Esophagus muscularis mucosa (tissue), 4 donors: ENCODE measurements at regions not wholly inside any gene's neighbourhood (a gene's known extent, or its start where the extent isn't known, plus 50 kb on each side); places are given as distances from the start of the nearest gene placed in this dataset.
"Not testable (repeated sequence)": the region's sequence is repeated elsewhere in the genome, so short reads cannot be mapped to it uniquely, and the experiment has no call there.

Experiments used
- DNase-seq: peaks from one replicate; pipeline ENCODE4 v3.0.0-alpha.2; 2017; ENCODE audit errors: extremely low spot score
- H3K27ac ChIP-seq, 4 donors: fragments of 200-600 bp; sonication (generic); replicated peaks in 1 of 4; 1 replicate in 3 of 4; 2 replicates in 1 of 4; pipeline ENCODE4 v1.5.1; 2016 to 2019; ENCODE audit warnings: mild to moderate bottlenecking in 1 of 4
- H3K27me3 ChIP-seq, 4 donors: fragments of 200-600 bp; sonication (generic); one replicate each; pipeline versions ENCODE4 v1.5.1 to v1.6.0; 2016 to 2019
- H3K36me3 ChIP-seq, 4 donors: fragments of 200-600 bp; sonication (generic); one replicate each; pipeline ENCODE4 v1.5.1; 2016 to 2019
- H3K4me1 ChIP-seq, 4 donors: fragments of 200-600 bp; sonication (generic); one replicate each; pipeline ENCODE4 v1.5.1; 2016 to 2019
- H3K4me3 ChIP-seq, 4 donors: fragments of 200-600 bp; sonication (generic); 1 replicate in 2 of 4; 2 replicates in 2 of 4; pipeline ENCODE4 v1.5.1; 2016 to 2019; ENCODE audit warnings: mild to moderate bottlenecking in 4 of 4, moderate library complexity in 1 of 4
- H3K9me3 ChIP-seq, 4 donors: fragments of 200-600 bp; sonication (generic); 1 replicate in 3 of 4; 2 replicates in 1 of 4; pipeline ENCODE4 v1.5.1; 2016 to 2019
- EP300 ChIP-seq: sonication (generic); formaldehyde crosslinking; IDR thresholded peaks from one replicate; pipeline ENCODE4 v1.6.1; 2017; ENCODE audit warnings: antibody characterized with exemption
- POLR2A ChIP-seq: fragments of 450-650 bp; IDR thresholded peaks from one replicate; pipeline ENCODE4 v1.6.1; 2017; ENCODE audit warnings: antibody characterized with exemption, moderate library complexity, mild to moderate bottlenecking, low read depth
- POLR2AphosphoS5 ChIP-seq, 2 donors: sonication (generic); formaldehyde crosslinking; IDR thresholded peaks; one replicate each; pipeline ENCODE4 v1.6.1; 2017; ENCODE audit warnings: antibody characterized with exemption in 2 of 2
- WGBS: methylation state at CpG from one replicate; pipeline ENCODE4 v1.1.5; 2018; 5-methylcytosine and 5-hydroxymethylcytosine counted together
- intact Hi-C: fragments of 100-400 bp; cut with DNase I; formaldehyde crosslinking; loops from one replicate; pipeline ENCODE4 v1.15.1; 2023
- TF ChIP-seq, protein P1 (sequence below), 3 experiments: fragments of 200-600 bp in 2 of 3; fragments of 450-650 bp in 1 of 3; sonication (generic) in 2 of 3; IDR thresholded peaks; one replicate each; pipeline ENCODE4 v1.5.1; 2017 to 2019; ENCODE audit warnings: antibody characterized with exemption in 3 of 3, mild to moderate bottlenecking in 2 of 3, moderate library complexity in 1 of 3

DNA sequence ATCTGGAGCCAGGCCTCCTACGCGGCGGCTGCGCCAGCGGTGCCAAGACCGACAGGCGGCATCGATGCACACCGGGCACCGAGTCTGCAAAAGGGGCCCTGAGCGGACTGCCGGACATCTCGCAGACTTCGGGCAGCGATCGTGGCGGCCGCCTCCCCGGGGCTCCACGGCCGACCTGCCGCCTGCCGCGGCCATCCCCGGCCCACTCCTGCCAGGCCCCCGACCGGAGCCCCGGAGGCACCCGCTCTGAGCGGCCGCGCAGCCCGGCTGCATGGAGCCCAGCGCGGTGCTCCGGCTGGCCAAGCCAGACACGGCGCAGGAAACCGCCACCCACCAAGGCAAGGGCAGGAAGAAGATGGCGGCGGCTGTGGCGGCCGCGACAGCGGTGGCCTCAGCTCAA is 154.2 kb upstream of the KCTD7 start:
- Histone ChIP-seq H3K27ac (no peak overlapping the region), H3K36me3 (peaks cover 9 to 49% (median 29%) of the 10 kb centered on the region in 4 donors), H3K27me3 (no peaks in the 10 kb centered on the region), H3K4me1 (no peaks in the 10 kb centered on the region), H3K9me3 (no peaks in the 10 kb centered on the region), H3K4me3 (no peak overlapping the region)
- no peak for DNase-seq
- intact Hi-C loops, result no loop called here
- 98% methylated on average over 13 of the region's 45 CpGs for WGBS
- TF ChIP-seq EP300 (no peak), POLR2A (no peak), POLR2AphosphoS5 (IDR thresholded peaks at IDR 0.05) (no peak)
- TF ChIP-seq, protein P1, sequence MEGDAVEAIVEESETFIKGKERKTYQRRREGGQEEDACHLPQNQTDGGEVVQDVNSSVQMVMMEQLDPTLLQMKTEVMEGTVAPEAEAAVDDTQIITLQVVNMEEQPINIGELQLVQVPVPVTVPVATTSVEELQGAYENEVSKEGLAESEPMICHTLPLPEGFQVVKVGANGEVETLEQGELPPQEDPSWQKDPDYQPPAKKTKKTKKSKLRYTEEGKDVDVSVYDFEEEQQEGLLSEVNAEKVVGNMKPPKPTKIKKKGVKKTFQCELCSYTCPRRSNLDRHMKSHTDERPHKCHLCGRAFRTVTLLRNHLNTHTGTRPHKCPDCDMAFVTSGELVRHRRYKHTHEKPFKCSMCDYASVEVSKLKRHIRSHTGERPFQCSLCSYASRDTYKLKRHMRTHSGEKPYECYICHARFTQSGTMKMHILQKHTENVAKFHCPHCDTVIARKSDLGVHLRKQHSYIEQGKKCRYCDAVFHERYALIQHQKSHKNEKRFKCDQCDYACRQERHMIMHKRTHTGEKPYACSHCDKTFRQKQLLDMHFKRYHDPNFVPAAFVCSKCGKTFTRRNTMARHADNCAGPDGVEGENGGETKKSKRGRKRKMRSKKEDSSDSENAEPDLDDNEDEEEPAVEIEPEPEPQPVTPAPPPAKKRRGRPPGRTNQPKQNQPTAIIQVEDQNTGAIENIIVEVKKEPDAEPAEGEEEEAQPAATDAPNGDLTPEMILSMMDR (IDR thresholded peaks at IDR 0.05), result no peak

DNA sequence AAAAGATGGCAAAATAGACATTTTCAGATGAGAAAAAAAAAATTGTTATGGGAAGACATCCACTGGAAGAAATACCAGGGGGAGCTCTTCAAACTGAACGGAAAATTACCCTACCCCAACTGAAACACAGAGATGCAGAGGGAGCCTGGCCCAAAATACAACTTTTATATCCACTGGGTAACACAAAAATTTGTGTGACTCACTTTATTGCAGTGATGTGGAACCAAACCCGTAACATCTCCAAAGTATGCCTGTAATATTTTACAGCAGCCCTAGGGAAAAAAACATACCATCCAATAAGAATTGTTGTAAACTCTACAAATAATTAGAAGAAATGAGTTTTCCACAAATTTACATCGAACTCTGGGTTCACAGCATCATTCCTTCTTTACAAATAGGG is 152.6 kb upstream of the KCTD7 start:
- H3K4me3 ChIP-seq, H3K27me3 ChIP-seq, H3K4me1 ChIP-seq, H3K9me3 ChIP-seq, H3K27ac ChIP-seq, intact Hi-C loops, DNase-seq: not testable (repeated sequence)
- WGBS, result 94% methylated on average over 3 of the region's 3 CpGs
- peaks cover 9 to 65% (median 37%) of the 10 kb centered on the region in 4 donors for H3K36me3 ChIP-seq

DNA sequence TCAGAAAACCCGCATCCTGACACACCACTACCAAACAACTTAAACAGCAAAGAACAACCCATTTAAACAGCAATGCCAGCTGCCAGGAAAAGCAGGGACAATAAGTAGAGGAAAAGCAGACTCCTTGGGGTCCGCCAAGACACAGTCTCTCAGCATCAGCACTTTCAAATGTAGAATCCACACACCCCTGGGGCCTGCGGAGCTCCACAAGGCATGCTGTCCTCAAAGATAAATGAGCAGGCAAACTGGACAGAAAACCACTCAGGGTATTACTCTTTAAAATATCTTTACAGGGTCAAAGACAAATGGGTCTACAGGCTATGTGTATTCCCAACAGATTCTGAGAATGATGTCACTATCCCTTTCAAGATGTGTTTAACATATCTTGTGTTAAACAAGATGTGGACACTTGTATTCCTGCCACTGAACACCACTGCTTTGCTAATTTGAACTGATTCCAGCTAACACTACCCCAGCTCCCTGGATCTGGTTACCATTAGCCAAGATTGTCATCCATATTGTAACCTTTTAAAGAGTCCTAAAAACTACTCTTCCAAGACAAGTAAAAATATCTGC is 150.8 kb upstream of the KCTD7 start:
- DNase-seq, intact Hi-C loops: not testable (repeated sequence)
- 81% methylated on average over 3 of the region's 3 CpGs for WGBS

DNA sequence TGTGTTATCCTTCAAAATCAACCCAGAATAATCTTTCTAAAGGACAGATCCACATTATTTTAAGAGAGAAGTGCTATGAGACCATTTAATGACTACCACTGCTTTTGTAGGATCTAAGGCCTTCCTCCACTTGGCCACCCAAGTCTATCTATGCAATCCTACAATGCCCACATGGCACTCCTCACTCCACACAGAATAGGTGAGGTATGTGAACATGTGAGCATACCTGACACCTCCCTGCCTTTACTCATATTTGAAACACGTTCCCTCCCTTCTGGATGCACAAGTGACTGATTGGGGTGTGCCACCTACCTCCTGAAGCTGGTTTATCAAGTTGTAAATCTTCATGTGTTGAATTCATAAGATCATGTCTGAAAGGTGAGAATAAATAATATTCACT is 147.5 kb upstream of the KCTD7 start:
- H3K27ac ChIP-seq, DNase-seq, intact Hi-C loops, H3K4me1 ChIP-seq, H3K27me3 ChIP-seq, H3K9me3 ChIP-seq, H3K4me3 ChIP-seq: not testable (repeated sequence)
- H3K36me3 ChIP-seq, result peaks cover 0 to 72% (median 21%) of the 10 kb centered on the region in 4 donors
- 80% methylated on average over 1 of the region's 1 CpG for WGBS

More for the DNA sequence above, 150.8 kb upstream of the KCTD7 start:
- H3K27ac ChIP-seq, H3K27me3 ChIP-seq, H3K4me1 ChIP-seq, H3K4me3 ChIP-seq, H3K9me3 ChIP-seq: not testable (repeated sequence)
- peaks cover 9 to 79% (median 37%) of the 10 kb centered on the region in 4 donors for H3K36me3 ChIP-seq

DNA sequence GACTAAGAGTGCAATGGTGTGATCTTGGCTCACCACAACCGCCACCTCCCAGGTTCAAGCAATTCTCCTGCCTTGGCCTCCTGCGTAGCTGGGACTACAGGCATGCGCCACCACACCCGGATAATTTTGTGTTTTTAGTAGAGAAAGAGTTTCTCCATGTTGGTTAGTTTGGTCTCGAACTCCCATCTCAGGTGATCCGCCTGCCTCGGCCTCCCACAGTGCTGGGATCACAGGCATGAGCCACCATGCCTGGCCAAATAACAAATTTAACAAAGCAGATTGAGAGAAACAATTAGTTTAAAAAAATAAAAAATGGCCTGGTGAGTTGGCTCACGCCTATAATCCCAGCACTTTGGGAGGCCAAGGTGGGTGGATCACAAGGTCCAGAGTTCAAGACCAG is 139.6 kb upstream of the KCTD7 start:
- WGBS, result 97% methylated on average over 8 of the region's 8 CpGs

DNA sequence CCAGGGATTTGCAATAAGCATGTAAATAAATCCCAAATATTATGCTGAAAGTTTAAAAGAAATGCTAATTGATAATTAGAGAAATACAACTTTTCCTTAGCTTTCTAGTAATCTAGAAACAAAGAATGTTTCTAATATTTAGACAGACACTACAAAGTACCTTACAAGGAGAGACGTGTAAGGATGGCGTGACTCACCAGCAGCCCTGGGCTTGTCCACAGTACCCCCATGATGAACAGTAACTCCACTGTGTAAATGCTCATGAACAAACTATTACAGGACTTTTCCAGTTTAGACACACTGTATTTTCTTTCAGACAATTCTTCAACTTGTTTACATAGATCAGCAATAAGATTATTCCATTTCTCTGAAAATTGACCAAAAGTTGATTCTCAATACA is 138.9 kb upstream of the KCTD7 start:
- H3K4me1 ChIP-seq, result peaks cover 8 to 21% (median 17%) of the 10 kb centered on the region in 4 donors
- H3K27ac ChIP-seq, H3K9me3 ChIP-seq, H3K27me3 ChIP-seq, H3K36me3 ChIP-seq, H3K4me3 ChIP-seq, DNase-seq: not testable (repeated sequence)
- intact Hi-C loops, result loop anchor here (10.0 kb wide), 1 partner anchor 345 kb away; no protein-coding TSS in a partner anchor
- WGBS, result 53% methylated on average over 2 of the region's 2 CpGs

More for the DNA sequence above, 139.6 kb upstream of the KCTD7 start:
- peaks cover 2 to 14% (median 11%) of the 10 kb centered on the region in 4 donors for H3K4me1 ChIP-seq
- intact Hi-C loops, H3K27me3 ChIP-seq, H3K4me3 ChIP-seq, H3K9me3 ChIP-seq, DNase-seq, H3K27ac ChIP-seq: not testable (repeated sequence)
- H3K36me3 ChIP-seq, result peaks cover 0 to 10% (median 2%) of the 10 kb centered on the region in 4 donors

DNA sequence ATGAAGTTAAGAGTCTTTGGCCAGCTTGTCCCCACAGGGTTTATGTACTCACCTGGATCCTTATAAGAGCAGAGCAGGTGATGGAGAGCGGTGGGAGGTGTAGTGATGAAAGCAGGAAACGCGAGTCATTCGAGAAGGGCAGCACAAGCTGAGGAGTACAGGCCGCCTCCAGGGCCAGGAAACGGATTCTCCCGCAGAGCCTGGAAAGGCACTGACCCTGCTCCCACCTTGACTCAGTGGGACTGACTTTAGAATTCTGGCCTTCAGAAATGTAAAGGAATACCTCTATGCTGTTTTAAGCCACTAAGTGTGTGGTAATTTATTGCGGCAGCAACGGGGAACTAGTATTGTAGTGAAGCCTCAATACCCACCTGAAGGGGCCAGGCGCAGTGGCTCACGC is 137.7 kb upstream of the KCTD7 start:
- not testable (repeated sequence) for H3K27me3 ChIP-seq, H3K4me3 ChIP-seq, H3K27ac ChIP-seq, H3K9me3 ChIP-seq, H3K36me3 ChIP-seq, DNase-seq
- intact Hi-C loops, result loop anchor here (10.0 kb wide), 1 partner anchor 346 kb away; no protein-coding TSS in a partner anchor
- peaks cover 8 to 24% (median 18%) of the 10 kb centered on the region in 4 donors for H3K4me1 ChIP-seq
- 90% methylated on average over 3 of the region's 11 CpGs for WGBS

DNA sequence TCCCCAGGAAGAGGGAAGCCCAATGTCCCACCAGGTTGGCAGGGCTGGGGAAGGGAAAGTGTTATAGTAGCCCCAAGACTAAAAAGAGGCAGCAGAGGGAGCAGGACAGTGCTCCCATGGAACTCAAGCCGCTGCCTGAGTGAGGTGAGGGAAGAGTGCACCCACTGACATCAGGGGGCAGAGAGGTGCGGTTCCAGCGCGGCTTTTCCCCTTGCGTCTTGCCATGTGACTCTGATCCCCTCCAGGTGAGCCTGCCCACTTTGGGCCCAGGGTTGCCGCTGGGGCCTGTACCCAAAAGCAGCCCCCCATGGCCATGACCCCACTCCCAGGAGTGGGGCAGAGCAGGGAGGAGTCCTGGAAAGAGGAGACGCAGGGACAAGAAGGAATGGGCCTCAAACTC is 136.3 kb upstream of the KCTD7 start:
- not testable (repeated sequence) for H3K9me3 ChIP-seq, H3K27me3 ChIP-seq, H3K36me3 ChIP-seq, DNase-seq
- intact Hi-C loops, result loop anchor here (10.0 kb wide), 1 partner anchor 348 kb away; no protein-coding TSS in a partner anchor
- H3K27ac ChIP-seq, result peak overlapping the region; percentile 88 to 96 (median 91)
- 95% methylated on average over 4 of the region's 7 CpGs for WGBS
- H3K4me3 ChIP-seq, result peak overlapping the region; percentile 66 to 80 (median 79)
- H3K4me1 ChIP-seq, result peaks cover 8 to 24% (median 18%) of the 10 kb centered on the region in 4 donors
